ENCODE measurements at regions not wholly inside any gene's neighbourhood (a gene's known extent, or its start where the extent isn't known, plus 50 kb on each side); places are given as distances from the start of the nearest gene placed in this dataset.

DNA sequence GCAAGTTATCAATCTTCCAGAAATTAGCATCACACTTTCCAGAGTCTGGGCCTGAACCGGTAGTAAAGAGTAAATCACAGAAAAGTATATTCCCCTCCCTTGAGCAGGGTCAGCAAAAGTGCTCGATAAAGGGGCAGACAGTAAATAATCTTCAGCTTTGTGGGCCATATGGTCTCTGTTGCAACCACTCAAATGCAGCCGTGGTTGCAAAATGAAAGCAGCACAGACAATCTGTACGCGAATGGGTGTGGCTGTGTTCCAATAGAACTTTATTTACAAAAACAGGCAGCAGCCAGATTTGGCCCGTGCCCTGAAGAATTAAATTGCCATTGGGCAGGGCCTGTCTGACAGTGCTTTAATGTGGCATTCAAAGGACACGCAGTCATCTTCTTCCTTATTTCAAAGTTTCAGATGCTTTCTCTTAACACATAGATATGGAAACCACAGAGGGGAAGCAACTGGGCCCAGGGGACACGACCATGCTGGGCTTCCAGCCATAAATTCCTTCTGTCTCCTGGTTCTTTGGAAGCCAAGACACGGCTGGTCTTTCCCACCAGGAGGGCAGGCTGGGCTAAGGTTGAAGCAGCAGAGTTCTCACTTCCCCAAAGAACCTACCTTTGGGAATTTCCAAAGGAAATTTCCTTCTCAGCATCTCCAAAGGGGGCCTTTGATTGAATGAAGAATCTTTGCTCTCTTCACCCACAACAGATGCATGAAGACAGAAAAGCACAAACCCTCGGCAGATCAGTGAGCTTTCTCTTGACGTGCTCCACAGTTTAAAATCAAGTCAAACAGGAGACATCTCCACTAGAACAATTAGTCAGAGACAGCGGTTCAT, 489.8 kb upstream of the PROK2 start:
- H3K4me3 ChIP-seq (ENCODE audit: extremely low read depth in 1 of 4, insufficient read depth in 2 of 4, low read depth in 3 of 4, low read length in 4 of 4): no peak overlapping the region
- H3K9ac ChIP-seq (replicated peaks in 1 of 4; ENCODE audit: extremely low read depth in 1 of 4, low read depth in 3 of 4, low read length in 3 of 4): no peak overlapping the region
- H3K56ac ChIP-seq (replicated peaks; ENCODE audit: insufficient read length, low read depth, low read length): no peak overlapping the region
- ChIA-PET CTCF (ENCODE audit: partially characterized antibody) (interaction anchor here (0.9 to 1.0 kb wide), 2 partner anchors 10 to 65 kb away, joined by 3 read pairs; no protein-coding TSS in a partner anchor), POLR2A (ENCODE audit: partially characterized antibody) (no interaction called here)
- H2BK15ac ChIP-seq (ENCODE audit: low read length): no peak overlapping the region
- no peaks in the 10 kb centered on the region for H3K79me2 ChIP-seq (ENCODE audit: control insufficient read depth in 1 of 2, insufficient read depth in 2 of 2, low read length in 2 of 2)
- no peak overlapping the region for H3K27ac ChIP-seq (ENCODE audit: low read depth, low read length)
- no peak overlapping the region for H3K14ac ChIP-seq (ENCODE audit: insufficient read length)
- FAIRE-seq (no peak), DNase-seq (ENCODE audit: low read depth in 1 of 2, low spot score in 2 of 2) (no peak)
- H2BK120ac ChIP-seq (replicated peaks; ENCODE audit: low read depth, low read length): no peak overlapping the region
- no peak overlapping the region for H2BK5ac ChIP-seq (ENCODE audit: low read depth, low read length)
- no peak overlapping the region for H4K5ac ChIP-seq (ENCODE audit: insufficient read length, low read depth, low read length)
- H2AFZ ChIP-seq (ENCODE audit: low read length): no peak overlapping the region
- no peaks in the 10 kb centered on the region for H4K20me1 ChIP-seq (replicated peaks in 1 of 2; ENCODE audit: control insufficient read depth in 1 of 2, insufficient read depth in 2 of 2, low read length in 2 of 2)
- TF ChIP-seq MAFK (IDR thresholded peaks at IDR 0.05; ENCODE audit: low read depth, low read length) (no peak), SP4 (IDR thresholded peaks at IDR 0.05; ENCODE audit: low read length) (no peak), CHD2 (IDR thresholded peaks at IDR 0.05; ENCODE audit: low read length) (no peak), NRF1 (IDR thresholded peaks at IDR 0.05; ENCODE audit: low read depth, low read length) (no peak), SIN3A (conservative IDR thresholded peaks at IDR 0.05 in 1 of 2, IDR thresholded peaks at IDR 0.05 in 1 of 2; ENCODE audit: low read depth in 1 of 2, low read length in 2 of 2) (no peak), CEBPB (IDR thresholded peaks at IDR 0.05; ENCODE audit: low read depth, low read length) (no peak), SRF (IDR thresholded peaks at IDR 0.05; ENCODE audit: low read depth, low read length) (no peak), KDM4A (IDR thresholded peaks at IDR 0.05; ENCODE audit: low read depth, low read length, severe bottlenecking) (no peak), EZH2 (IDR thresholded peaks at IDR 0.05; ENCODE audit: low read depth, low read length, severe bottlenecking) (no peak), TAF7 (optimal IDR thresholded peaks at IDR 0.05; ENCODE audit: borderline replicate concordance, low read depth, low read length) (no peak), GTF2F1 (IDR thresholded peaks at IDR 0.05; ENCODE audit: borderline replicate concordance, low read depth, low read length) (no peak)
- H2BK20ac ChIP-seq (ENCODE audit: low read length): no peak overlapping the region
- no peak overlapping the region for H4K91ac ChIP-seq (replicated peaks; ENCODE audit: insufficient read length, low read length)
- WGBS, 2 experiments (ENCODE audit: extremely low coverage in 1 of 2, insufficient coverage in 1 of 2, insufficient read length in 1 of 2, insufficient replicate concordance in 2 of 2, low coverage in 1 of 2, low lambda C conversion rate in 2 of 2, missing lambda C conversion rate in 1 of 2): 84% methylated on average over 12 of the region's 12 CpGs; no CpG with 5 or more reads in 1 of the 2 experiments
- no peaks in the 10 kb centered on the region for H3K27me3 ChIP-seq (replicated peaks in 1 of 4; ENCODE audit: control insufficient read depth in 3 of 4, extremely low read depth in 1 of 4, insufficient read depth in 3 of 4, low read length in 3 of 4)
- no peaks in the 10 kb centered on the region for H3K36me3 ChIP-seq (ENCODE audit: control insufficient read depth in 2 of 4, insufficient read depth in 4 of 4, low read length in 3 of 4)
- H3K4me1 ChIP-seq (replicated peaks in 1 of 4; ENCODE audit: control insufficient read depth in 3 of 4, insufficient read depth in 4 of 4, low read length in 3 of 4): peaks cover 0 to 4% (median 2%) of the 10 kb centered on the region in 4 experiments; a peak in 3 of 7 replicates
- H2AK5ac ChIP-seq (ENCODE audit: low read depth, low read length): no peak overlapping the region
- H3K4me2 ChIP-seq (ENCODE audit: insufficient read depth in 1 of 2, low read depth in 2 of 2, low read length in 2 of 2): no peak overlapping the region
- H3K4ac ChIP-seq (replicated peaks; ENCODE audit: insufficient read length, low read depth, low read length): no peak overlapping the region
- no peak overlapping the region for H2BK12ac ChIP-seq (ENCODE audit: low read depth, low read length)
- no peak overlapping the region for H3K23ac ChIP-seq (ENCODE audit: insufficient read length)
- no peaks in the 10 kb centered on the region for H3K9me3 ChIP-seq (ENCODE audit: insufficient read depth in 2 of 2, low read depth in 1 of 2, low read length in 1 of 2)
- H4K8ac ChIP-seq (ENCODE audit: extremely low read depth, insufficient read depth, low read length): no peak overlapping the region
- no peaks in the 10 kb centered on the region; the same call in 1 of the 2 replicates for H3K23me2 ChIP-seq (ENCODE audit: low read depth, low read length)
- no peaks in the 10 kb centered on the region for H3K79me1 ChIP-seq (ENCODE audit: low read depth, low read length)
- H3K18ac ChIP-seq (ENCODE audit: extremely low read depth, low read length): no peak overlapping the region

Data from H1 (cell line).